ENCODE measurements at regions not wholly inside any gene's neighbourhood (a gene's known extent, or its start where the extent isn't known, plus 50 kb on each side); places are given as distances from the start of the nearest gene placed in this dataset.
"Not testable (repeated sequence)": the region's sequence is repeated elsewhere in the genome, so short reads cannot be mapped to it uniquely, and the experiment has no call there.

DNA sequence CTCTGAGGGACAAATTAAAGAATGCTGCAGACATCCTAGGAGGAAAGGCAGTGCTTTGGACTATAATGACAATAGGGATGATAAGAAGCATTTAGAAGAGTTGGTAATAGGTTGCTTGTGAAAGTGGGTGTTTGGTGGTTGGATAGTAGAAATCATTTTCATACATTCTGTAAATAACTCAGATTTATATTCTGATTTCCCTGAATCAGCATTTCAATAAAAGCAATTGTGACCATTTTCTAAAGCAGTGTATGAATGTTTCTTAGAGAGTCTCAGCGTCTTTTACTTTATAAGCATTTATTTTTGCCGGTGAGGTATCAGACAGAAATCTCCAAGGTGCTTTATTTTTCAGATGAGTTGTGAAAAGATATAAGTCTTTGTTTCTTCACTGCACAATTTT is 1099.0 kb upstream of the LRRTM1 start:
- DNase-seq = no peak

DNA sequence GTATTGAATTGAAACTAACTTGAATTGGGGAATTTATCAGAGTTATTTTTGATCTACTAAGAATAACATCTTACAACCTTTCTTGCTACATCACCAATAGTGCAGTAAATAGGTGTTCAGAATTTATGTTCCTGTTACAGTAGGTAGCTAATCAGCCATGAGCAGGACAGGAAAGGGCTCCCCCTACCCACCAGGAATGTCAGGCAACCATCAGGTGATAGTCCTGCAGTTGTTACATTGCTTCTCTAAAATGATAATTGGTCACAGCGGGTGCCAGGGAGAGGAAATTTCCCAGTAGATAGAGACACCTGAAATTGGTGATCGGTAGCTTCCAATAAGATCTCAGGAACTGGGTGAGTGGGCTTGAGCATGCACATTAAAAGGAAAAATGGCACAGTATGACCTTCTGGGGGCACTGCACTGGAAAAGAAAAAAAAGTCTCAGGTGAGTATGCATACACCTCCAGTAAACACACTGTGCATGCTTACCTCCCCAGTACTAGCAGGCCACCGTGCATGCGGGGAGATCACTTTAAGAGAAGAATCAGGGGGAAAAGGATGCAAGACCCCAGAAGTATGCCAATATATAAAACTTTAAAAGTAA is 1092.0 kb upstream of the LRRTM1 start:
- no peak for DNase-seq

DNA sequence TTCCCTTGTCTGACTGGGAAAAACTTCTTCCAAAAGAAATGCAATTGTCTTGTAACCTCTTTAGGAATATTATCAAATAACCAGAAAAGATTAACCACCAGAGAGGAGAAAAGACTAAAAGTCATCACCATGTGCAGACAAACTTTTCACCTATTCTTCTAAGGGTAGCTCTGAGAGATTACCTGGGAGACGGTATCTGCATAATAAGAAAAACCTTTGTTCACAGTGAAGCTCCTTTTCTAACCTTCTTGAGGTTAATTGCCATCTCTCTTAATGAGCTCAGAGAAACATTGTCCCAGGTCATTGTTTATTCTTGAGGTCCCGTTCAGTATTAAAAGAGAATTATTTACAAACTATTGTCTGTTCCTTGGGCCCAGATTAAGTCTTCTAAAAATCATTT is 1091.2 kb upstream of the LRRTM1 start:
- no peak for DNase-seq

DNA sequence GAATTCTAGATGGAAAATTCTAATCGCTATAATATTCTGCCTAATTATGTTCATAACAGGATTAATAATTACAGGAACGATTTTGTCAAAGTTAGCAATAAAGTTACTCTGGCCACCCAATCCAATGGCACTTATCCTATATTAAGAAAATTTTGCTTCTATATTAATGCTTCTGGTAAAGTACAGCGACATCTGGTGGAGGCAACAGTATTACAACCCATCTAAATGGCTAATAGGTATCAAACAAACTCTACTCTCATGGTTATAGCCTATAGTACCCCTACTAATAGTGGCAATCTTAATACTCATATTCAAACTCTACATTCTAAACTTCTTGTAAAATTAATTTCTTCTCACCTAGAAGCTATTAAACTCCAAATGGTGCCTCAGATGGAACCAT is 1084.7 kb upstream of the LRRTM1 start:
- DNase-seq = no peak

DNA sequence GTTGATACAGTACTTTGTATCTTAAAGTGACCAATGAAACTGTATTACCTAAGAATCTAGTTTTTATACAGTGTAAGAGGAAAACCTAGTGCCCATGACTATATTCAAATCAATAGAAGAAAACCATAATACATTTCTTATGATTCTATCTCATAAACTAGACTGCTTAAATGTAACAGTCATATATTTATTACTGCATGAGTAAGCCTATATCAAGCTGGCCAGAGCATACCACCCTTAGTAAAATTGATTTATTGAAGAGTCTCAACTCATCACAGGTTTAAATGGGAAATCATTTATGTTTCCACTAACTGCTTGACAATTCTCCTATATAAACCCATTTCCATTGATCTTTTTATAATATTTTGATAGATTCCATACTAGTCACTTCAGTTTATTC is 1059.2 kb upstream of the LRRTM1 start:
- no peak for DNase-seq

DNA sequence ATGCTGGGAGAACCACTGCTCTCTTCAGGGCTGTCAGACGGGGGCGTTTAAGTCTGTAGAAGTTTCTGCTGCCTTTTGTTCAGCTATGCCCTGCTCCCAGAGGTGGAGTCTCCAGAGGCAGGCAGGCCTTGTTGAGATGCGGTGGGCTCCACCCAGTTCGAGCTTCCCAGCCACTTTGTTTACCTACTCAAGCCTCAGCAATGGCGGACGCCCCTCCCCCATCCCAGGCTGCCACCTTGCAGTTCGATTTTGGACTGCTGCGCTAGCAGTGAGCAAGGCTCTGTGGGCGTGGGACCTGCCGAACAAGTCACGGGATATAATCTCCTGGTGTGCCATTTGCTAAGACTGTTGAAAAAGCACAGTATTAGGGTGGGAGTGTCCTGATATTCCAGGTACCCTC is 1057.9 kb upstream of the LRRTM1 start:
- DNase-seq = not testable (repeated sequence)

DNA sequence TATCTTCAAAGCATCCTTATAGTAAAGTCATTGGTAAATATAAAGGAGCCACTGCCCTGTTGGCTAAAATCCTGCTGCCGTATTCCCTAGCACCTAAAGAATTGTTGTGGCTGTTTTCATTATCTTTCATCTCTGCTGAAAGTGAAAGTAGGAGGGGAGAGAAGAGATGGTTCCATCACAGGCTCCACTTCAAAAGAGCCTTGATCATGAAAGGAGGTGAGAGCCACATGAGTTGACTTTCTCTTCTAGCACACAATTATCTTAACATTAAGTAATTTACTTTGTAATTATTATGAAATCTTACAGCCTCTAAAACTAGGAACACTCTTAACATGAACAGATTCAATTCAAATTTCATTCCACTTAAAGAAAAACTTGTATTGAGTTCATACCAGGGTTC is 1050.9 kb upstream of the LRRTM1 start:
- no peak for DNase-seq

DNA sequence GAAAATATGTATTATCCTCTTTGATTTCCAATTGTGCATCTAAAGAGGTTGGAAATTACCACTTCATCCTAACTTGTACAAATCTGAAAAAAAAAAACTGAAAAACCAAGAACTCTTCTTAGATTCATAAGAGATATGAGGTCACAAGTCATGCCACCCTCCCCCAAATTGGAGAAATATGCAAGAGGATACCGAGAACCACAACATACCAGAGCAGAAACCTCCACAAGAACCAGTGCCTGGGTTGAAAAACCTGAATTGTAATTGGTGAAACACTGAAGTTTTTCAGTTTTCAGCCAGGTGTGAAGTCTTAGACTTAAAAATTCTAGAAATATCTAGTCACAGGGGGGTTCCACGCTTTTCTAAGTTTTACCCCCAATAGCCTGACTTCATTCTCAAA is 1029.5 kb upstream of the LRRTM1 start:
- no peak for DNase-seq

DNA sequence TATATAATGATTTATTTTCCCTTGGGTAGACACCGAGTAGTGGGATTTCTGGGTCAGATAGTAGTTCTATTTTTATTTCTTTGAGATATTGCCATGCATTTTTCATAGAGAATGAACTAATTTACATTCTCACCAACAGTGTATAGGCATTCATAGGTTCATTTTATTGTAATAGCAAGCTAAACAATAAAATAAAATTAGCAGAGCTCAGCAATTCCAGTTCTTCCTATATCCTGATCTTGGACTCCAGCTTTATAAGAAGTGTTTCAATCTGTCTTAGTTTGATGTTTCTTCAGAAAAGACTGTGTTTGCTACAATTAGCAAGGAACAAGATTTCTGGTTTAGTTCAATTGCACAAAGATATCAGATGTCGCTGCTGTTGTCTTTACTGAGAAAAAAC is 1024.4 kb upstream of the LRRTM1 start:
- no peak for DNase-seq

DNA sequence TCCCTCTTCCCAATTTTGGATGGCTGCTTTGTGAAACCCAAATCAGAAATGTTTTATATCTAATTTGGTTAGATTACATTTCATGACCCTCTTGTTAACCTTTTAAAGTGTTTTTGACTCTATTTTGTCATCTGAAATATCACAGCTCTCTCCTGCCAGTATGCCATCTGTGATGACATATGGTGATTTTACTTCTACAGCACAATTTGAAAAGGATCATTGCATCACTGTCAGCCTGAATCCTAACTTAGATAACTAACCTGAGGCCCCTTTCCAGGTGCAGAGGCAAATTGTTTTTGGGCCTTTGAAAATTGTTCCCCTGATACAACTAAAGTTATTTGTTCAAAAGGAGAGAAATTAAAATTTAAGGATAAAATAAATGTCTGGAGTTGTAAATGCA is 1023.4 kb upstream of the LRRTM1 start:
- DNase-seq = no peak

DNA sequence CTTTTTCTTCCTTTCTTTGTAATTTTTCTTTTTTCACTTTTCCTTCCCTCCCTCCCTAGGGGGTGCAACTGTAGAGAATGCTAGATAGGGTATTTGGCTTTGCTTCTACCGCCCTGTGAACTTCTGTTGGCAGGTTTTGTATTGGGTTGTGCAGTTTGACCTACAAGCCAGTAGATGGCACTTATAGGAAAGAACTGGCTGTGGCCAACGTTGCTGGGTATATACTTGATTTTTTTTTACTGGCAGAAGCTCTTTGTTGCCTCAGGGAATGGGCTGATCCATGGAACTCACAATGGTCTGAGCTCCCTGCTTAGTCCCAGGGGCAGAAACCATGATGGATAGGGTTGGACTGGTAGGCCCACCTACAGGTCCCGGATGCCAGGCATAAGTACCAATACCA is 1019.5 kb upstream of the LRRTM1 start:
- DNase-seq = peak; percentile 4

DNA sequence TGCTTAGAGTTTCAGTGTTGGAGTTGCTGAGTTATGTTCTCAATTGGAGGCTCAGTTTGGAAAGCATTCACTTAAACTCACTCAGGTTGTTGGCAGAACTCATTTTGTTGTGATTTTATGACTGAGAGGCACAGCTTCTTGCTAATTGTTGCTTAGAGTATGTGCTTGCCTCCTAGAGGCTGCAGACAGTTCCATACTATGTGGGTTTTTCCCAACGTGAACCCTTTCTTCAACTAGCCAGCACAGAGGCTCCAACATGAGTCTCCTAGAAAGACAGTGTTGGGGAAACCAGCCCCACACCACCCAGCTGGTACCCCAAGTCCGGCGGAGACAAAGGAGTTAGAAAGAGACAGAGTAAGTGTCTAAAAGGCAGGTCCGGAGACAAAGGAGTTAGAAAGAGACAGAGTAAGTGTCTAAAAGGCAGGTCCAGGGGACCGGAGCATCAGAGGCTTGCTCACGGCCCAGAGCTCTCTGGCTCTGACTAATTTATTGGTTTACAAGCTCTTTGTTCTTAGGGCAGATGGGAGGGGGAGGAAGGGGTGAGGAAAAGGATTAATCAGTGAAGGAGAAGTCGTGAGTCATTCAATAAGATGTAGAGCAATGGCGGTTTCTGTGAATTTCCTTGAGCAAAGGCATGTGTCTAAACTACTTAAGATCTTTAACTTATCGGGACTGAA is 999.7 kb upstream of the LRRTM1 start:
- DNase-seq = no peak

DNA sequence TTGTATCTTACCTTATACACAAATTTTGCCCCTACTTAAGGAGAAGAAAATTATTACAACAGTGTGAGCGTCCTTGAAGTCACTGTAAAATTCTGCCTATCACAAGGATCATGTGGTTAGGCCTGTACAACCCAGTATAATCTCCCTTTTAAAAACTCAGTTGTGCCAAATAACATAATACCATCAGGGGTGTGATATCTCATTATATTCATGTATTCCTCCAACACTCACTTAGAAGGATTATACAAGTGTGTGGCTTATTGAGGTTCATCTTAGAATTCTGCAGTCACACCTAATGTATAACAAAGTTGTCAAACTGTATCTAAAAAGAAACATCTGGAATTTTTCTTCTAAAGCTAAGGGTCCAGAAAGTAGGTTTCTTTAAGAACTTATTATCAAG is 998.8 kb upstream of the LRRTM1 start:
- no peak for DNase-seq

DNA sequence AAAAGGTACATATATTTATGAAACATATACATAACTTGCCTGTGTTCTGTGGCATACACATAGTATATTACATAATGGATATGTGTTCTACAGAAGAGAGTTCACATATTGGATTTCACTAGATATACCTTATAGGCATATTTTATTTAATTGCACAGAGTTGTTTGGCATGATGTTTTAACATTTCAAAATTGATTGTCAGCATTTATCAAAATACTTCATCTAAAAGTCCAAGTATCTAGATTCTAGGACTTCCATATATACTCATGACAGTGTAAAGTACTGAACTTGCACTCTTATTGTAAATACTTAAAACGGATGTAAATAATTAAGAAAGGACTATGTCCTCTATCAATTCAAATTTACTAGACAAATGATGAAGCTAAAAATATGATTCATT is 995.3 kb upstream of the LRRTM1 start:
- DNase-seq = no peak

DNA sequence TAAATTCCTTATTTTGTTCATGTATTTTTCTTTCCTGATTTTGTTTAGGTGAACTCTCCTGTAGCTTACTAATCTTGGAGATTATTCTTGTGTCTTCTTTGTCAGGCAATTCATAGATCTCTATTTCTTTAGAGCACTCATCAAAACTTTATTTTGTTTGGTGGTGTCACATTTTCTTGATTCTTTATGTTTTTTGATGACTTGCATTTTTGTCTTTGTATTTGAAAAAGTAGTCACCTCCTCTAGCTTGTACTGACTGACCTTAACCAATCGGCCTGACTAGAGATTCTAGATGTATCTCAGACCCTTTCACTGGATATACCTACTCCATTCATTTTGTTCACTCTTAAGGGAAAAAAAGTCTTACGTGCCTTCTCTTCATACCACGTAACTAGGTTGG is 986.3 kb upstream of the LRRTM1 start:
- no peak for DNase-seq

DNA sequence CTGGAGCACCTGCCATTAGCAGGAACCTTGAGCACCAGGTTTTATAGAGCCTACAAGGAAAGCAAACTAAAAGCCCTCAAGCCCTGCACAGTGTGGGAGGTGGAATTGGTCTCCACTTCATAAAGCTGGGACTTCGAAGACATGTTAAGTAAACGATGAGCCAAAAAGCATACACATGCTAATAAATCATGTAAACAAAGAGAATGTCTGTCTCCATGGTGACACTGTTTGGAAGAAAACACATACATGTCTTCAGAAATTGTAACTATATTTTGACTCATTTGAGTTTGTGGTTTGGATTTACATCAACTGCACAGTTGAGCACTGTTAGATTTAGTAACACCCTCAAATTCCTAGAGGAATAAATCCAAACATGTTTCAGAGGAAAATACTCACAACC is 978.5 kb upstream of the LRRTM1 start:
- no peak for DNase-seq

DNA sequence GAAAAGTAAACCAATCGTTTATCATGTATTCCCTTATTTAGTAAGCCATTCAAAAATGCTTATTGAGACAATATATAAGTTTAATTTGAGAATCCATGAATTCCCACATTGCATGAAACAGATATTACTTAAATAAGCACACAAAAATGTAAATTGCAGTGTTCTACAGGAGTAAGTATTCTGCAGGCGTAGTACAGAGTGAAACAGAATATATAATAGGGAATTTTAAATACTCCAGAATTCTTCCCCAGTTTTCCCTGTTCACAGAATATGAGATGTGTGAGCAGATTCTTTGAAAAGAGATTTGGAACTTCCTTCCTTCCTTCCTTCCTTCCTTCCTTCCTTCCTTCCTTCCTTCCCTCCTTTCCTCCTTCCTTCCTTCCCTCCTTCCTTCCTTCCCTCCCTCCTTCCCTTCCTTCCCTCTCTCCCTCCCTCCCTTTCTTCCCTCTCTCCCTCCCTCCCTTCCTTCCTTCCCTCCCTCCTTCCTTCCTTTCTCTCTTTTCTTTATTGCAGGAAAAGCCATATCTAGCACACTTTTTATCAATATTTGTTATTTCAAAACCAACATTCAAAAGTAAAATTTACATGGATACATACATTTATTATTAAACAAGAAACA is 977.7 kb upstream of the LRRTM1 start:
- DNase-seq = no peak

DNA sequence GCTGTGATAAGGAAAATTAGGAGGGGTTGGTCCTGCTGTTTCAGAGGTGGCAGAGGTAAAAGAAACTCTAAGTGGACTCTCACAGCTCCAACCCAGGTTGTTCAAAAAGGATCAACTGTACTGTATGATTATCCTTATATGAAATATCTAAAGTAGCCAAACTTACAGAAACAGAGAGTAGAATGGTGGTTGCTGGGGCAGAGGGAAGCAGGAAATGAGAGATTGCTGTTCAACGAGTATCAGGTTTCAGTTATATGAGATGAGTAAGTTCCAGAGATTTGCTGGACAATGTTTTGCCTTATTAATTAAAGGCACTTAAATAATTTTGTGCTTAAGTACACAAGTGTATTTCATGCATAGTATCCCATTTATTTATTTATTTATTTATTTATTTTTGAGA is 972.0 kb upstream of the LRRTM1 start:
- no peak for DNase-seq

DNA sequence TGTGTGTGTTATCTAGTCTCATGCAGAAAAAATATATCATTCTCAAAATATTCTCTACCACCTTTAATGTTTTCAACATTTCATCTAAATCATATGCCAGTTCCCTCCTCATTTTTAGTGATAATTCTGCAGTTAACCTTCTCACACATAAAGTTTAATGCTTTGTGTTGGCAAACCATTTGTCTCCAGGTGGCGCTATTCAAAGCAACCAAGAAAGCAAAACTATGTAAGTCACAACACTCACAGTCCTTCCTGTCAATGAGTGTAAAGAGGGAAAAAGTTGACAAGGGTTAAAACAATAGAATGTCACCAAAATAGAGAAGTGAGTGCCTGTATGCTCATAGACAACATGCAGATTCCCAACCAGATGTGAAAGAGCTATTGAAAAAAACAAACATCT is 961.6 kb upstream of the LRRTM1 start:
- DNase-seq = no peak

DNA sequence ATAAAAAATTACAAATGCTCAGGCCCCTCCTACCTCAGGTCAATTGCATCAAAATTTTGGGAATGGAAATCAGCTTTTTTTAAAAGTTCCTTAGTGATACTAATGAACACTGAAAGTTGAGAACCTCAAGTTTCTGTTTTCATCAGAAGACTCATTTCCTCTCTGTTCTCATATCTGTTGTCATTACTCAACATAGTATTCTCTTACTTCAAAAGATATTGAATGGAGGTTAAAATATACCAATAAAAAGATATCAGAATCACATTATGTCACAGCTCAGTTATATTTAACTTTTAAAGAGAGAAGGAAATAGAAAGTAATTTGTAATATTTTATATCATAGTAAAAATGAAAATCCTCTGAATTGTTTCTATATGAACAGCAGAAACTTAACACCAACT is 959.4 kb upstream of the LRRTM1 start:
- DNase-seq = no peak

DNA sequence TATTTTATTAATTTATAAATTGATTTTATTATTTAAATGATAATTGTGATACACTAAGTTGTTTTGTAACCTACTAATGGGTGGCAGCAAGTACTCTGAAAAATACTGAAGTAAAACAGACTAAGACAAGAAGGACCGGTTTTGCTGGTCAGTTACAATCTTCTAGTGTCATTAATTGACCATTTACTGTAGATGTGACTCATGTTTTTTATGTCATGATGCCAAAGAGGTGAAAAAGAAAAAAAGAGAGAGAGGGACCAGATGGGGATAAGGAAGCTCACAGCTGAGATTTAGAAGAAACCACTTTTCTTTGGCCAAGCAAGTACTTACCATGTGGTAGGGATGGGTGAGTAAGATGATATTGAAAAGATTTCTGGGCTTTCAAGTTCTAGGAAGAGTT is 955.8 kb upstream of the LRRTM1 start:
- DNase-seq = no peak

DNA sequence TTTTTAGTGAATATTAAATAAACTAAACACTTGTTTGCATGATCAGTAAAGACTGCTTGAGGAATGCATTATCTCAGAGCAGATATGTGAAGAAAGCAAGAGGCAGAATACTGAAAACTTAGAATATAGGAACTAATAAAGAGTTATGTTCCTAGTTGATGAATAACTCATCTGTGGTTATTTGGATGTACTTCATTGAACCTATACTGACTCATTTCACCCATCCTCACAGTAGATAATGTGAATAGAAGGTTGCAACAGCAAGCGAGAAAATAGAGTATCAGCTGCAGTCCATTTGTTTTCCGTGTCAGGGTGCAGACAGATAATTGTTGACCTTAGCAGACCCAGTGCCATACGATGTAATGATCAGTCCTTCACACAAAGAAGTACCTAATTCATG is 945.7 kb upstream of the LRRTM1 start:
- DNase-seq = no peak

DNA sequence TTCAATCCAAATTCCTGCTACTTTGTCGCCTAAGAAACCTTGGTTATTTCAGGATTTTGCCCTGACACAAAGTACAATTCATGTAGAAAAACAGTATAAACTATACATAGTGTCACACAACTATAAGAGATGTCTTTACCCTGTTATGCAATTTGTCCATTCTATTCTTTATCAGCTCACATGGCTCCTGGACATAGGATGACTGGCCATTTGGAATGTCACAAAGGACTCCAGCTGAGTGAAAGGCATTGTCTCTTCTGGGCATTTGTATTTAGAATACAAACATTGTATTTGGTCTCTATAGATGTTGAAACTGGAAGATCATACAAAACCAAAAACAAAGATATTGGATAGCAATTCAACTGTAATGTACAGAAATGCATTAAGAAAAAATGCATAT is 944.6 kb upstream of the LRRTM1 start:
- no peak for DNase-seq

DNA sequence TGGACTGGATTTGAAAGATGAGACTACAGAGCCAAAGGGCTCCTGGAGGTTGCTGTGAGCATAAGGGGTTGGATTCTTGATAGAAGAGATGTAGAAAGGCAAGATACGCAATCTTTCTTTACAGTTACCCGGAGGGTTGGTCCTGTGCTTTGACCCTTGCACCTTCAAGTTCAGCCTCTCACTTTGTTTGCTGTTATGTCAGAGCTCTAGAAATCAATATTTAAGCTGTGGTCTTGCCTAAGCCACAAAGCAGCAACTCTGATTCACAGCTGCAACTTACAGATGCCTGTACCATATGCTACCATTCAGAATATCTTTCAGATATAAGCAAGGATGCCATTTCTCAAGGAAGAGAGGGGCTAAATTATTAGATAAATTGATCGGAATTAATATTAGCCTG is 943.1 kb upstream of the LRRTM1 start:
- DNase-seq = no peak

DNA sequence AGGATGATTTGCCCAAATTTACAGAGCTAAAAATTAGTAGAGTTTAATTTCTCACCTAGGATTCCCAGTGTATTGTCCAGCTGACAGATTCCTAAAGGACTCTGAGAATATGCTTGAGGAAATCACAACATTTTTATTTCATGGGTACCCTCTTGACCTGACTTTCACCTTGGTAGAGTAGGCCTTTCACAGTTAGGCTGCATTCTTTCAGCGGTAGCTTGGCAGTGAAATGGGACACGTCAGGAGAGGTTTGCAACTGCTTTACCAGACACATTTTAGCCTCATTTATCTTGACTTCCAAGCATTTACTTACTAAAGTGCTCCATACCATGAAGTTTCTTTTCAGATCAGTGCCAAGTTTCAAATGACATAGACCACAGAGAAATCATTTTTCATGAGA is 937.9 kb upstream of the LRRTM1 start:
- no peak for DNase-seq
